ENCODE measurements at regions not wholly inside any gene's neighbourhood (a gene's known extent, or its start where the extent isn't known, plus 50 kb on each side); places are given as distances from the start of the nearest gene placed in this dataset.

DNA sequence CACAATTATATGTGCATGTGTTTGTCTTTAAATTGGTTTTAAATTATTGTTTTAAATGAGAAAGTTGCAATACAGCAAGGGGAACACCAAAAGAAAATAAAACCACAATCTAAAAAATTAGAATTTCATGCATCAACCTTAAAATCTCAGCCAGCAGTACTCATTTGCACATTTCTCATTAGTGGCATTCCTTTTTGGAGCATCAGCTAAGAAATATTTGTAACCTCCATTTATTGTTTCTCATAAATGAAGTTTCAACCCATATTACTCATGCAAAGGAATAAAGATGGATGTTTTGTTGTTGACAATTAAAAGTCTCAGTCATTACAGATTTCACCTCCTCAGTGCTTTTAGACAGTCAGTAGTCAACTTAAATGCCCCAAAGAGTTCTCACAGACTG is 160.1 kb downstream of the TBX15 start:
- no peak for DNase-seq (ENCODE audit: low read depth)
- TF ChIP-seq, protein P1, sequence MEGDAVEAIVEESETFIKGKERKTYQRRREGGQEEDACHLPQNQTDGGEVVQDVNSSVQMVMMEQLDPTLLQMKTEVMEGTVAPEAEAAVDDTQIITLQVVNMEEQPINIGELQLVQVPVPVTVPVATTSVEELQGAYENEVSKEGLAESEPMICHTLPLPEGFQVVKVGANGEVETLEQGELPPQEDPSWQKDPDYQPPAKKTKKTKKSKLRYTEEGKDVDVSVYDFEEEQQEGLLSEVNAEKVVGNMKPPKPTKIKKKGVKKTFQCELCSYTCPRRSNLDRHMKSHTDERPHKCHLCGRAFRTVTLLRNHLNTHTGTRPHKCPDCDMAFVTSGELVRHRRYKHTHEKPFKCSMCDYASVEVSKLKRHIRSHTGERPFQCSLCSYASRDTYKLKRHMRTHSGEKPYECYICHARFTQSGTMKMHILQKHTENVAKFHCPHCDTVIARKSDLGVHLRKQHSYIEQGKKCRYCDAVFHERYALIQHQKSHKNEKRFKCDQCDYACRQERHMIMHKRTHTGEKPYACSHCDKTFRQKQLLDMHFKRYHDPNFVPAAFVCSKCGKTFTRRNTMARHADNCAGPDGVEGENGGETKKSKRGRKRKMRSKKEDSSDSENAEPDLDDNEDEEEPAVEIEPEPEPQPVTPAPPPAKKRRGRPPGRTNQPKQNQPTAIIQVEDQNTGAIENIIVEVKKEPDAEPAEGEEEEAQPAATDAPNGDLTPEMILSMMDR (IDR thresholded peaks at IDR 0.05; ENCODE audit: insufficient read depth, low read depth, low read length), result no peak

GRCh38 chr1:118827636-118828035 is 160.5 kb downstream of the TBX15 start:
- no peak for DNase-seq (ENCODE audit: low read depth)
- H3K4me3 ChIP-seq (ENCODE audit: low read depth, low read length), result no peak overlapping the region
- TF ChIP-seq, protein P1 (IDR thresholded peaks at IDR 0.05; ENCODE audit: insufficient read depth, low read depth, low read length), result no peak

More for the DNA sequence above, 160.1 kb downstream of the TBX15 start:
- no peak overlapping the region for H3K4me3 ChIP-seq (ENCODE audit: low read depth, low read length)

DNA sequence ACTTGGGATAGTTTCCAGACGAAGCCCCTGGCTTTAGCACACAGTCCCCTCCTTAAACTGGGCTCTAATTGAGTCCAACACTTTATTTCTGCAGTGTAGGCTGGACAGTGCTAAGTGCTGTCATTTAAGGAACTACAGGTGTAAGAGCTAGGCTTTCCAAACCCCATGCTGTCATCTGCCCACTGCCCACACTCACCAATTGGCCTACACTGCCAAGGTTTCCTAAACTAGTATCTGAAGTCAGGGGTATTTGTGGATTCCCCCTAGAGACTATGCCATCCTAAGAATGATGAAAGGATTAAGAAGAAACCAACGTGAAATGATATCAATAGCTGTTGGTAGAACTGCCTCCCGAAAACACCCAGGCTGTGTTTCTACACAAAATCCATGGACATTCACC is 160.9 kb downstream of the TBX15 start:
- DNase-seq (ENCODE audit: low read depth), result no peak
- TF ChIP-seq, protein P1 (IDR thresholded peaks at IDR 0.05; ENCODE audit: insufficient read depth, low read depth, low read length), result no peak
- H3K4me3 ChIP-seq (ENCODE audit: low read depth, low read length), result no peak overlapping the region

- DNase-seq (ENCODE audit: low read depth), result no peak
- no peak overlapping the region for H3K4me3 ChIP-seq (ENCODE audit: low read depth, low read length)
- TF ChIP-seq, protein P1 (IDR thresholded peaks at IDR 0.05; ENCODE audit: insufficient read depth, low read depth, low read length), result no peak
Observed at GRCh38 chr1:118826669-118827068, 161.5 kb downstream of the TBX15 start.

GRCh38 chr1:118825619-118826018 is 162.5 kb downstream of the TBX15 start:
- TF ChIP-seq, protein P1 (IDR thresholded peaks at IDR 0.05; ENCODE audit: insufficient read depth, low read depth, low read length), result no peak
- DNase-seq (ENCODE audit: low read depth), result no peak
- H3K4me3 ChIP-seq (ENCODE audit: low read depth, low read length), result no peak overlapping the region

DNA sequence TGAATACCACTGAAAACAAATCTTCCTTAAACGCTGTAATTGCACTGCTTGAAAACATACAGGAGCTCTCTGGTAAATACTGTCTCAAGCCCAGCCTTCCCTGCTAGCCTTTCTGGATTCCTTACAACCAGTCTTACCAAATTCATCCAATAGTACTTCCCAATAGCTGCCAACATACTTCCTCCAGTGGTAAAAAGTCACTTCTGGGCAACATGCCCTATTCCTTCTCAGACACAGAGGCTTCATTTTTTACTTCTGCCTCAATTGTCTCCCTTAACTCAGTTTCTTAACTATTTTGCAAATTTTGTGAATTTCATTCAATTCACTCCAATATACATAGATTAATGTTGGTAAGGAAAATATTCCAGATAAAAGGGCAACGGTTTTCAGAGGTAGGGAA is 166.3 kb downstream of the TBX15 start:
- no peak for DNase-seq (ENCODE audit: low read depth)
- no peak overlapping the region for H3K4me3 ChIP-seq (ENCODE audit: low read depth, low read length)
- TF ChIP-seq, protein P1 (IDR thresholded peaks at IDR 0.05; ENCODE audit: insufficient read depth, low read depth, low read length), result no peak

GRCh38 chr1:118820864-118821263 is 167.3 kb downstream of the TBX15 start:
- H3K4me3 ChIP-seq (ENCODE audit: low read depth, low read length), result no peak overlapping the region
- DNase-seq (ENCODE audit: low read depth), result no peak
- TF ChIP-seq, protein P1 (IDR thresholded peaks at IDR 0.05; ENCODE audit: insufficient read depth, low read depth, low read length), result no peak

Measured in fibroblast of villous mesenchyme (primary cell).